Fibroblast of upper back skin (primary cell): ENCODE measurements at regions not wholly inside any gene's neighbourhood (a gene's known extent, or its start where the extent isn't known, plus 50 kb on each side); places are given as distances from the start of the nearest gene placed in this dataset.
"Not testable (repeated sequence)": the region's sequence is repeated elsewhere in the genome, so short reads cannot be mapped to it uniquely, and the experiment has no call there.

ENCODE experiments used
- DNase-seq: peaks from one replicate; pipeline ENCODE4 v3.0.0-alpha.2; 2013

GRCh38 chr9:3773362-3774060 is 247.7 kb upstream of the RFX3 start:
- peak; percentile 14 for DNase-seq

GRCh38 chr9:3769646-3770045 is 243.8 kb upstream of the RFX3 start:
- no peak for DNase-seq

GRCh38 chr9:3768712-3769457 is 243.1 kb upstream of the RFX3 start:
- DNase-seq, result peak; percentile 72

GRCh38 chr9:3768286-3768685 is 242.5 kb upstream of the RFX3 start:
- peak; percentile 54 for DNase-seq

- no peak for DNase-seq
Measured at GRCh38 chr9:3762076-3762475, 236.3 kb upstream of the RFX3 start.

GRCh38 chr9:3760031-3760430 is 234.2 kb upstream of the RFX3 start:
- no peak for DNase-seq

GRCh38 chr9:3758816-3759576 is 233.2 kb upstream of the RFX3 start:
- DNase-seq, result no peak

- DNase-seq, result no peak
Measured at GRCh38 chr9:3756071-3756470, 230.3 kb upstream of the RFX3 start.

- peak; percentile 81 for DNase-seq
Measured at GRCh38 chr9:3751125-3751758, 225.4 kb upstream of the RFX3 start.

GRCh38 chr9:3750321-3750720 is 224.5 kb upstream of the RFX3 start:
- no peak for DNase-seq

- DNase-seq, result peak; percentile 90
Measured at GRCh38 chr9:3746296-3747275, 220.8 kb upstream of the RFX3 start.

- no peak for DNase-seq
Measured at GRCh38 chr9:3743901-3744413, 218.2 kb upstream of the RFX3 start.

- DNase-seq, result no peak
Measured at GRCh38 chr9:3742586-3742985, 216.8 kb upstream of the RFX3 start.

GRCh38 chr9:3741729-3742128 is 215.9 kb upstream of the RFX3 start:
- no peak for DNase-seq

GRCh38 chr9:3740690-3741419 is 215.1 kb upstream of the RFX3 start:
- DNase-seq, result peak; percentile 55

GRCh38 chr9:3736161-3736560 is 210.4 kb upstream of the RFX3 start:
- DNase-seq, result no peak

GRCh38 chr9:3735251-3735650 is 209.4 kb upstream of the RFX3 start:
- DNase-seq, result no peak

- not testable (repeated sequence) for DNase-seq
Measured at GRCh38 chr9:3733527-3734262, 207.9 kb upstream of the RFX3 start.

- no peak for DNase-seq
Measured at GRCh38 chr9:3733039-3733408, 207.2 kb upstream of the RFX3 start.
